ENCODE measurements at regions not wholly inside any gene's neighbourhood (a gene's known extent, or its start where the extent isn't known, plus 50 kb on each side); places are given as distances from the start of the nearest gene placed in this dataset.
"Not testable (repeated sequence)": the region's sequence is repeated elsewhere in the genome, so short reads cannot be mapped to it uniquely, and the experiment has no call there.

- DNase-seq (ENCODE audit: low spot score in 2 of 2); H3K27me3 ChIP-seq (ENCODE audit: low read depth); in situ Hi-C loops (cut with MboI; ENCODE audit: low sequenced_read_pairs); H3K36me3 ChIP-seq (replicated peaks); H3K4me3 ChIP-seq; H3K4me1 ChIP-seq; H3K9me3 ChIP-seq: not testable (repeated sequence)
These were observed 121.1 kb upstream of the SESTD1 start for GRCh38 chr2:179385756-179386155.

DNA sequence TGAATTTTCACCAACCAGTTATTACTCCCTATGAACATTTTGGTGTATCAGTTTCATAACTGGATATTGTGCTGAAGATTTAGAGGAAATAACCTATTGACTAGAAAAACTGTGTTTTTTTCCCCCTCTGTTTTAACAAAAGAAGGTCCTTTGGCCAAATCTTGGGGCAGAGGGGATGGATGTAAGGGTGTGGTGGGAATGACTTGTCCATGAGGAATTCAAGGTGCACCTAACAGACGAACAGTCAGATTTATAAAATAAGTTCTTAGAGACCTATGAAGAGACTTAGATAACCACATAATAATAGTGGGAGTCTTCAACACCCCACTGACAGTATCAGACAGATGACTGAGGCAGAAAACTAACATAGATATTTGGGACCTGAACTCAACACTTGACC lies 119.3 kb upstream of the SESTD1 start:
- in situ Hi-C loops (cut with MboI; ENCODE audit: low sequenced_read_pairs), result no loop called here
- no peaks in the 10 kb centered on the region for H3K9me3 ChIP-seq
- no peak for DNase-seq (ENCODE audit: low spot score in 2 of 2)
- no peak overlapping the region for H3K4me3 ChIP-seq
- no peaks in the 10 kb centered on the region for H3K36me3 ChIP-seq (replicated peaks)
- no peaks in the 10 kb centered on the region; the same call in 1 of the 2 replicates for H3K4me1 ChIP-seq
- no peaks in the 10 kb centered on the region for H3K27me3 ChIP-seq (ENCODE audit: low read depth)

DNA sequence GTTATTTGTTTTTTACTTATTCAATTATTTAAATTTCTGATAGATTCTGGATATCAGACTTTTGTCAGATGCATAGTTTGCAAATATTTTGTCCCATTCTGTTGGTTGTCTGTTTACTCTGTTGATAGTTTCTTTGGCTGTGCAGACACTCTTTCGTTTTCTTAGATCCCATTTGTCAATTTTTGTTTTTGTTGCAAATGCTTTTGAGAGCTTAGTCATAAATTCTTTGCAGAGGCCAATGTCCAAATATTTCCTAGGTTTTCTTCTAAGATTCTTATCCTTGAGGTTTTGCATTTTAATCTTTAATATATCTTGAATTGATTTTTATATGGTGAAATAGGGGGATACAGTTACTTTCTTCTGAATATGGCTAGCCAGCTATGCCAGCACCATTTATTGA lies 112.7 kb upstream of the SESTD1 start:
- H3K36me3 ChIP-seq (replicated peaks), result no peaks in the 10 kb centered on the region
- H3K9me3 ChIP-seq, result no peaks in the 10 kb centered on the region
- H3K27me3 ChIP-seq (ENCODE audit: low read depth), result peaks cover 4% of the 10 kb centered on the region; the same call in 1 of the 2 replicates
- H3K4me1 ChIP-seq, result no peaks in the 10 kb centered on the region
- in situ Hi-C loops (cut with MboI; ENCODE audit: low sequenced_read_pairs), result no loop called here
- no peak overlapping the region for H3K4me3 ChIP-seq
- no peak for DNase-seq (ENCODE audit: low spot score in 2 of 2)

GRCh38 chr2:179376881-179377280 lies 112.2 kb upstream of the SESTD1 start:
- H3K4me1 ChIP-seq, result no peaks in the 10 kb centered on the region
- no peaks in the 10 kb centered on the region for H3K9me3 ChIP-seq
- H3K4me3 ChIP-seq, result no peak overlapping the region
- in situ Hi-C loops (cut with MboI; ENCODE audit: low sequenced_read_pairs), result no loop called here
- H3K36me3 ChIP-seq (replicated peaks), result no peaks in the 10 kb centered on the region
- peaks cover 7% of the 10 kb centered on the region; the same call in 1 of the 2 replicates for H3K27me3 ChIP-seq (ENCODE audit: low read depth)
- no peak for DNase-seq (ENCODE audit: low spot score in 2 of 2)

- in situ Hi-C loops (cut with MboI; ENCODE audit: low sequenced_read_pairs), result no loop called here
- Histone ChIP-seq H3K4me1 (no peaks in the 10 kb centered on the region), H3K4me3 (no peak overlapping the region), H3K9me3 (no peaks in the 10 kb centered on the region), H3K36me3 (replicated peaks) (no peaks in the 10 kb centered on the region), H3K27me3 (ENCODE audit: low read depth) (peaks cover 8% of the 10 kb centered on the region; the same call in 1 of the 2 replicates)
- no peak for DNase-seq (ENCODE audit: low spot score in 2 of 2)
These were observed 109.2 kb upstream of the SESTD1 start for GRCh38 chr2:179373816-179374215.

DNA sequence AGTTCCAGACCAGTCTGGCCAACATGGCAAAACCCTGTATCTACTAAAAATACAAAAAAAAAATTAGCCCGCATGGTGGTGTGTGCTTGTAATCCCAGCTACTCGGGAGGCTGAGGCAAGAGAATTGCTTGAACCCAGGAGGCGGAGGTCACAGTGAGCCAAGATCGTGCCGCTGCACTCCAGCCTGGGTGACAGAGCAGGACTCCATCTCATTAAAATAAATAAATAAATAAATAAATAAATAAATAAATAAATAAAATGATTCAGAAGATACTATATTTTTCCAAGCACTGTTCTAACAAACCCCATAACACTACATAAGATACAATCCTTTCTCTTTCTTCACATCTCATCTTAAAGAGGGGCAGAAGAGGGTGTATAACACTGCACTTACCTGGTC lies 100.9 kb upstream of the SESTD1 start:
- not testable (repeated sequence) for H3K27me3 ChIP-seq (ENCODE audit: low read depth); H3K9me3 ChIP-seq; H3K4me3 ChIP-seq

DNA sequence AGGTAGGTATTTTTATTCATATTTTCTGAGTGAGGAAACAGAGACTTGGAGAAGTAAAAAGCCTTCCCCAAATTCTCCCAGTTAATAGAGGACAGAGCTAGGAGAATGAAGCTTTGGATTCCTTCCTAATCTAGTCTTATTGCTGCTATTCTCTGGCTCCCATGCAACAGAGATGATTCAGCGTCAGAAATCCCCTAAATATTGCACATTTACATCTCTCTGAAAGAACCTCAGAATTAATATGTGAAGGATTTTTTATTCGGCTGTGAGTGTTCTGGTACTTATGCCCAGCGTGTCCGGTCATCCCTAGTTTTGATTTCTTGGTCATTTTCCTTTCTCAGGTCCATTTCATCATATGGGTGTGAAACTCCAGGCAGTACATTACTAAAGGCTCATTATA lies 91.2 kb upstream of the SESTD1 start:
- Histone ChIP-seq H3K36me3 (replicated peaks) (no peaks in the 10 kb centered on the region), H3K4me3 (no peak overlapping the region), H3K27me3 (ENCODE audit: low read depth) (no peaks in the 10 kb centered on the region), H3K4me1 (no peaks in the 10 kb centered on the region), H3K9me3 (no peaks in the 10 kb centered on the region)
- in situ Hi-C loops (cut with MboI; ENCODE audit: low sequenced_read_pairs), result no loop called here
- no peak for DNase-seq (ENCODE audit: low spot score in 2 of 2)

More for the DNA sequence above, 100.9 kb upstream of the SESTD1 start:
- in situ Hi-C loops (cut with MboI; ENCODE audit: low sequenced_read_pairs); DNase-seq (ENCODE audit: low spot score in 2 of 2); H3K4me1 ChIP-seq; H3K36me3 ChIP-seq (replicated peaks): not testable (repeated sequence)

- Histone ChIP-seq H3K27me3 (ENCODE audit: low read depth) (no peaks in the 10 kb centered on the region), H3K36me3 (replicated peaks) (no peaks in the 10 kb centered on the region), H3K4me3 (no peak overlapping the region), H3K4me1 (no peaks in the 10 kb centered on the region), H3K9me3 (no peaks in the 10 kb centered on the region)
- no peak for DNase-seq (ENCODE audit: low spot score in 2 of 2)
- in situ Hi-C loops (cut with MboI; ENCODE audit: low sequenced_read_pairs), result no loop called here
These were observed 90.3 kb upstream of the SESTD1 start for GRCh38 chr2:179354739-179355537.

DNA sequence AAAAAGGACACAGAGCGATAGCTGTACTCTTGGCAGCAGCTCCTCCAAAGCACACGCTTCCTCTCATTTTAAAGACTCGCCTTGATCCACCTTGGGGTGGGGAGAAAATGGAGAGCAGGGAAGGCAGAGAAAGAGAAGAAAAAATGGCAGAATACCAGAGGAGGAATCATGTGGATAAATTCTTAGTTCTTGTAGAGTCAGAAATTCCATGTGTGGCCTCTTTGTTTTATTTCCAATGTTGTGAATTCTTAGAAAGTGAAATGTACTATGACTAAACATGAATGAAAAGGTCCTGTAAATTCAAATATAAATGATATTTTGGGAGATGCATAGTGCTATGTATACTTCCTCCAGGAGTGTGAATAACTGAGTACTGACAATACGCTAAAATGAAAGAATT lies 89.7 kb upstream of the SESTD1 start:
- in situ Hi-C loops (cut with MboI; ENCODE audit: low sequenced_read_pairs), result no loop called here

GRCh38 chr2:179352181-179352580 lies 87.5 kb upstream of the SESTD1 start:
- no peak for DNase-seq (ENCODE audit: low spot score in 2 of 2)

More for the DNA sequence above, 89.7 kb upstream of the SESTD1 start:
- Histone ChIP-seq H3K36me3 (replicated peaks) (no peaks in the 10 kb centered on the region), H3K4me3 (no peak overlapping the region), H3K27me3 (ENCODE audit: low read depth) (no peaks in the 10 kb centered on the region; the same call in 1 of the 2 replicates), H3K9me3 (no peaks in the 10 kb centered on the region), H3K4me1 (no peaks in the 10 kb centered on the region)
- DNase-seq (ENCODE audit: low spot score in 2 of 2), result no peak

DNA sequence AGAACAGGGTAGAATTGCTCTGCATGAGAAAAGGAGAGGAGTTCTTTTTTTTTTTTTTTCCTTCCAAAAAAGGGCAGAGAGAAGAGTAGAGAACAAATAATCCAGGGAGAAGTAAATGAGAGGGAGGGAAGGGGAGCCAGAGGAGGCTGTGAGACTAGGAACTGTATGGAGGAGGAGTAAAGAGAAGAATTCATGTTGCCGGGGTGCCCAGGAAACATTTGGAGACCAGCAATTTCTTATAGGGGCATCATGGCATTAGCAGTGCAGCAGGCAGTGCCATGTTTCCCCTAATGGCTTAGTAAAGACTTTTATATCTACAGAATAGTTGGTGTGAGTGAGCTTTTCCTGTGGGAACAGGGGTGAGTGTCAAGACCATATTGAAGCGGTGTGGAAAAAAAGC lies 86.4 kb upstream of the SESTD1 start:
- no peak for DNase-seq (ENCODE audit: low spot score in 2 of 2)
- H3K4me1 ChIP-seq, result no peaks in the 10 kb centered on the region
- in situ Hi-C loops (cut with MboI; ENCODE audit: low sequenced_read_pairs), result no loop called here
- H3K27me3 ChIP-seq (ENCODE audit: low read depth), result no peaks in the 10 kb centered on the region; the same call in 1 of the 2 replicates
- no peaks in the 10 kb centered on the region for H3K36me3 ChIP-seq (replicated peaks)
- no peak overlapping the region for H3K4me3 ChIP-seq
- H3K9me3 ChIP-seq, result no peaks in the 10 kb centered on the region

More at GRCh38 chr2:179352181-179352580, 87.5 kb upstream of the SESTD1 start:
- Histone ChIP-seq H3K9me3 (no peaks in the 10 kb centered on the region), H3K27me3 (ENCODE audit: low read depth) (no peaks in the 10 kb centered on the region; the same call in 1 of the 2 replicates), H3K4me3 (no peak overlapping the region), H3K36me3 (replicated peaks) (no peaks in the 10 kb centered on the region), H3K4me1 (no peaks in the 10 kb centered on the region)
- in situ Hi-C loops (cut with MboI; ENCODE audit: low sequenced_read_pairs), result no loop called here

DNA sequence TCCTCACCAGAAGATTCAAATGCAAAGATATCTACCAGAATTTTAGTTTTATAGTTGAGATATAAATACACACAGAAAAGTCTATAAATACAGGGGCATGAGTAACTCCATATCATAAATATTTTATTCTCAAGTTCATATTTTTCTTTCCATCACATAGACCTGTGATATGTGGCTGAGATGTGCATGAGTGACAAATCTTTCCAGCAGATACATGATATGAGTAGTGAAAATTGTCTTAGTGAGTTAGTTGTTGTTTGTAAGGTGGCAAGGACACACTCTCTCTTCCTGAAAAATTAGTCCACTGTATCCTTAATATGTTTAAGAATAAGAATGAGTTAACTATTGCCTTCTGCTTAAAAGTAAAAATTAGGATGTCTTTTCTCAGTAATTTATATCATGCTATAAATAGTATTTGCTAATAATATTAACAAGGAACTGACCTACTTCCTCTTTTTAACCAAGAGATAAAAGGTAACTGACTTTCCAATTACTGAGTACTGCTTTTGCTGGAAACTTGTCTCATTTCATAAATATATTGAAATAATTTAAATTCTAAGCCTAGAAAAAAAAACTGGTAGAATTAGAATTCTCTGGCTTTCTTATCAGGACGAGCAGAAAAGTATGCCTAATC lies 85.2 kb upstream of the SESTD1 start:
- Histone ChIP-seq H3K27me3 (ENCODE audit: low read depth) (no peaks in the 10 kb centered on the region; the same call in 1 of the 2 replicates), H3K4me1 (no peaks in the 10 kb centered on the region), H3K9me3 (no peaks in the 10 kb centered on the region), H3K36me3 (replicated peaks) (no peaks in the 10 kb centered on the region), H3K4me3 (no peak overlapping the region)
- in situ Hi-C loops (cut with MboI; ENCODE audit: low sequenced_read_pairs), result no loop called here
- no peak for DNase-seq (ENCODE audit: low spot score in 2 of 2)

- peaks cover 3% of the 10 kb centered on the region; the same call in 1 of the 2 replicates for H3K4me1 ChIP-seq
- no peaks in the 10 kb centered on the region for H3K9me3 ChIP-seq
- no peaks in the 10 kb centered on the region; the same call in 1 of the 2 replicates for H3K27me3 ChIP-seq (ENCODE audit: low read depth)
- DNase-seq (ENCODE audit: low spot score in 2 of 2), result no peak
- H3K36me3 ChIP-seq (replicated peaks), result no peaks in the 10 kb centered on the region
- no peak overlapping the region for H3K4me3 ChIP-seq
- in situ Hi-C loops (cut with MboI; ENCODE audit: low sequenced_read_pairs), result no loop called here
These were observed 84.3 kb upstream of the SESTD1 start for GRCh38 chr2:179348906-179349305.

DNA sequence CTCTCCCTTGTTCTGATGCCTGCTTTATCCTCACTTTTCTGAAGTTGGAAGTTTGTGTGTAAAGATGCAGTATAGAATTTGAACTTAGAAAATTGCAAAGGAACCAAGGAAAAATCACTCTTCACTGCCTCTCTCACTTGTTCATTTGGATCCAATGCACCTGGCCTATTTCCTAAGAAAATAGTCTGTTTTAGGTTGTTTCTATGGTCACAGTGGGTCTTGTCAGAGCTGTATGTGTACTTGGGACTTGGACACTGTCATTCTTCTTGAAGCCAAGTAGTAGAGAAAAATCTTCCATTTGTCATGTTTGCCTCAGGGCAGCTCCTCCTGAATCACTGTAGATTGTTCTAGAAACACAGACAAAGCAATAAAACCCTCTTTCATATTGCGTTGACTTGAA lies 80.3 kb upstream of the SESTD1 start:
- DNase-seq (ENCODE audit: low spot score in 2 of 2), result no peak
- Histone ChIP-seq H3K9me3 (no peaks in the 10 kb centered on the region), H3K4me1 (peaks cover 7% of the 10 kb centered on the region), H3K27me3 (ENCODE audit: low read depth) (no peaks in the 10 kb centered on the region; the same call in 1 of the 2 replicates), H3K4me3 (no peak overlapping the region), H3K36me3 (replicated peaks) (no peaks in the 10 kb centered on the region)
- in situ Hi-C loops (cut with MboI; ENCODE audit: low sequenced_read_pairs), result no loop called here

All from HAP-1 (cell line).